Activated CD4-positive, alpha-beta memory T cell treated with anti-CD3 and anti-CD28 coated beads, Interleukin-2, amount 10 ng/mL, durations not matched to agents 7 days and 5 days (primary cell): ENCODE measurements at regions not wholly inside any gene's neighbourhood (a gene's known extent, or its start where the extent isn't known, plus 50 kb on each side); places are given as distances from the start of the nearest gene placed in this dataset.

Source experiments
- CTCF ChIA-PET: fragments of 350-600 bp; sonication (Branson Sonifier 250); formaldehyde crosslinking; loops from one replicate; lab custom pipeline; 2021; ENCODE audit warnings: antibody characterized with exemption, inconsistent platforms; lab: Charles Lee
- POLR2A ChIA-PET: fragments of 350-600 bp; sonication (Branson Sonifier 250); formaldehyde crosslinking; loops from one replicate; lab custom pipeline; 2021; ENCODE audit warnings: antibody characterized with exemption; lab: Charles Lee
- DNase-seq: peaks from one replicate; pipeline ENCODE4 v3.0.0-alpha.2; 2020
- H3K27ac Mint-ChIP-seq: one replicate; pipeline ENCODE4 v1.8.0; 2021; ENCODE audit warnings: mild to moderate bottlenecking, mixed read lengths
- H3K27me3 Mint-ChIP-seq: one replicate; pipeline ENCODE4 v1.8.0; 2021; ENCODE audit warnings: mixed read lengths
- H3K36me3 Mint-ChIP-seq: one replicate; pipeline ENCODE4 v1.8.0; 2021; ENCODE audit warnings: low read depth, mixed read lengths
- H3K4me1 Mint-ChIP-seq: one replicate; pipeline ENCODE4 v1.8.0; 2021; ENCODE audit warnings: mixed read lengths
- H3K4me3 Mint-ChIP-seq: one replicate; pipeline ENCODE4 v1.8.0; 2021; ENCODE audit warnings: mild to moderate bottlenecking, mixed read lengths
- H3K9me3 Mint-ChIP-seq: one replicate; pipeline ENCODE4 v1.8.0; 2021; ENCODE audit warnings: mixed read lengths

DNA sequence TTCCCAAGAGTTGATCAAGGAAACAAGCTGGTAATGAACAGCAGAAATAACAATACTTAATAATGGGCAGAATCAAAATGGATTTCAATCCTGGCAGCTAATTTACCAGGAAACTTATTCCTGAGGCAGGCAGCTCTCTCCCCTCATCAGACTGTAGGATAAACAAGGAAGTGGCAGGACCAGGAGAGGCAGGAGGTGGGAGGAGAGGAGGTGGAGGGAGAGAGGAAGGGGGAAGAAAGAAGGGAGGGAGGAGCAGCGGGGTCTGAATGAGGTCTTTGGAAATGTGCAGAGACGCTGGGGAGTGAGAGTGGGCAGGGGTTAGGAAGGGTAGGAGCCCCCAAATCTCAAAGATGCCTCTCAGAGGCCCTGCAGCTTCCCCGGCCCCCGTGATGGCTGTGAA lies 231.5 kb downstream of the BCOR start:
- H3K27me3 Mint-ChIP-seq: no peaks in the 10 kb centered on the region
- H3K4me3 Mint-ChIP-seq: no peak overlapping the region
- no peak for DNase-seq
- no peaks in the 10 kb centered on the region for H3K9me3 Mint-ChIP-seq
- ChIA-PET CTCF (no interaction called here), POLR2A (interaction anchor here (1.4 to 2.0 kb wide), 2 partner anchors 10 to 12 kb away, joined by 5 to 6 read pairs; no protein-coding TSS in a partner anchor)
- H3K27ac Mint-ChIP-seq: no peak overlapping the region
- no peaks in the 10 kb centered on the region for H3K36me3 Mint-ChIP-seq
- peaks cover 40% of the 10 kb centered on the region for H3K4me1 Mint-ChIP-seq

DNA sequence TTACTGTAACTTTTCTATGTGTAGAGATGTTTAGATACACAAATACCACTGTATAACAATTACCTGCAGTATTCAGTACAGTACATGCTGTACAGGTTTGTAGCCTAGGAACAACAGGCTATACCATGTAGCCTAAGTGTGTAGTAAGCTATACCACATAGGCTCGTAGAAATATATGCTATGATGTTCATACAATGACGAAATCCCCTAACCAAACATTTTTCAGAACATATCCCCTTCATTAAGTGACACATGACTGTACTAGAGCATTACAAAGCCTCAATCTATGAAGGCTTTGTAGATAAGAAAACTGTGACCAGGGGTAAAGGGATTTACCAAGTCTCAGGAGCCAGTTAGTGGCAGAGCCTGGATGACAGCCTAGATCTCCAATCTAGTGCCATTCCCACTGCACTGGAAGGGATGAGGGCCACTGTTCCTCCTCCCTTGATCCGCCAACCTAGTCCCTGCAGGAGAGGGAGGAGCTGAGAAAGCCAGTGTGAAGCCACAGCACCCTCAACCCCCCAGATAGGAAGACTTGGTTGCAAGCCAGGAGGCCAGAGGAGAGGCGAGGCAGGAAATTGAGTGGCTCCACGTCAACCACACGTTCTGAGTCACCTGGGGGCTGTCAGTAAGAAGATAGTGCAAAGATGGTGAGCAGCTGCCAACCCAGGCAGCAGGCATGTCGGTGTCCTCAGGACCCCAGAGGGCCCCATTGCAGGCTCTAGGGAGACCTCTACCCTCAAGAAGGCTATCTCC lies 227.7 kb downstream of the BCOR start:
- DNase-seq: peak; percentile 83
- peaks cover 56% of the 10 kb centered on the region for H3K4me1 Mint-ChIP-seq
- H3K27me3 Mint-ChIP-seq: no peaks in the 10 kb centered on the region
- POLR2A ChIA-PET: interaction anchor here (0.7 to 2.9 kb wide), 9 partner anchors 11 to 306 kb away, joined by 3 to 34 read pairs (median 4); no protein-coding TSS in a partner anchor
- CTCF ChIA-PET: interaction anchor here (0.7 kb wide), 1 partner anchor 143 kb away, joined by 4 read pairs; no protein-coding TSS in a partner anchor
- H3K36me3 Mint-ChIP-seq: peaks cover 3% of the 10 kb centered on the region
- H3K4me3 Mint-ChIP-seq: peak overlapping the region; percentile 59
- no peaks in the 10 kb centered on the region for H3K9me3 Mint-ChIP-seq
- H3K27ac Mint-ChIP-seq: peak overlapping the region; percentile 85

DNA sequence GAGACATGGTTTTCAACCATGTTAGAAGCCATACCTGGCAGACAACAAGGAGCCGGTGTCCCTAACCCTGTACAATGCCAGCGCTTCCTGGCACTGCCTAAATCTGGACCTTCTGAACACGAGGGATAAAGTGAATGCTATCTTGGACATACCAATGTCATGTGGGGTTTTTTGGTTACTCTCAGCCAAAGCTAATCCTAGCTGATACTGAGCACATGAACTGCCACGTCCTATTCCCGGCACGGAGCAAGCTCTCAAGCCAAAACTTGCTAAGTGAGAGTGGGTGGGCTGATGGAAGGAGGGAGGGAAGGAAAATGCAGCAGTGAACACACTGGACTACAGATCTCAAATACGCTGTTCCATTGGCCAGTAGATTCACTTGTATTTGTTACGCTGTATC lies 226.1 kb downstream of the BCOR start:
- H3K4me1 Mint-ChIP-seq: peaks cover 60% of the 10 kb centered on the region
- H3K27ac Mint-ChIP-seq: peak overlapping the region; percentile 35
- H3K36me3 Mint-ChIP-seq: peaks cover 3% of the 10 kb centered on the region
- no peaks in the 10 kb centered on the region for H3K9me3 Mint-ChIP-seq
- H3K4me3 Mint-ChIP-seq: no peak overlapping the region
- no peaks in the 10 kb centered on the region for H3K27me3 Mint-ChIP-seq
- CTCF ChIA-PET: no interaction called here
- POLR2A ChIA-PET: interaction anchor here (0.9 to 2.9 kb wide), 3 partner anchors 12 to 17 kb away, joined by 4 to 34 read pairs (median 19); no protein-coding TSS in a partner anchor
- DNase-seq: no peak

GRCh38 chrX:39873117-39873516 lies 224.6 kb downstream of the BCOR start:
- peaks cover 59% of the 10 kb centered on the region for H3K4me1 Mint-ChIP-seq
- H3K4me3 Mint-ChIP-seq: no peak overlapping the region
- no peak overlapping the region for H3K27ac Mint-ChIP-seq
- ChIA-PET POLR2A (interaction anchor here (1.2 to 2.4 kb wide), 3 partner anchors 13 to 225 kb away, joined by 3 to 22 read pairs (median 17); partner anchors contain the start of gene BCOR), CTCF (no interaction called here)
- H3K9me3 Mint-ChIP-seq: no peaks in the 10 kb centered on the region
- no peaks in the 10 kb centered on the region for H3K27me3 Mint-ChIP-seq
- DNase-seq: no peak
- peaks cover 3% of the 10 kb centered on the region for H3K36me3 Mint-ChIP-seq

DNA sequence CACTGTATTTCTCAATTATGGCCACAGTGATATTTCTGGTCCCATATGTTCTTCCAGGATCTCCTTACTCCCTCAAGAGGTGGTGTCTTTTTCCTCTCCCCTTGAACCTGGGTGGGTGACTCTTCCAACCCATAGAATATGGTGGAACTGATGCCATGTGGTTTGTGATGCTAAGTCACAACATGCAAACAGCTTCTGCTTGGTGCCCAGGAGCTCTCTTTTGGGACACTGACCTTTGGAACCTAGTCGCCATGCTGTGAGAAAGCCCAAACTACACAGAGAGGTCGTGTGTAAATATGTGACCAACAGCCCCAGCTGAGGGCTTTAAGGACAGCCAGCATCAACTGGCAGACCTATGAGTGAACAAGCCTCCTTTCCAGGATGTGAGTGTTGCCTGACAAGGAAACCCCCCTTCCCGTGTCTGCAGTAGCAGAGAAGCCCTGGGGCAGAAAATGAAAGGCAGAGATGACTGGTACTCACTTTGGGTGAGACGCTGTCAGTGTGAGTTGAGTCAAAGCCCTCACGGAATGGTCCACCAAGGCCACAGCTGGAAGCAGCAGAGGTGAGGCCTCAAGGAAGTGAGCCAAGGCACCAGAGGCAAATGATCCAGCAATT lies 223.4 kb downstream of the BCOR start:
- Mint-ChIP-seq H3K36me3 (peaks cover 3% of the 10 kb centered on the region), H3K27me3 (no peaks in the 10 kb centered on the region), H3K27ac (peak overlapping the region; percentile 72), H3K4me1 (peaks cover 50% of the 10 kb centered on the region), H3K4me3 (no peak overlapping the region), H3K9me3 (no peaks in the 10 kb centered on the region)
- DNase-seq: peak; percentile 75
- ChIA-PET CTCF (interaction anchor here (1.3 kb wide), 1 partner anchor 17 kb away, joined by 4 read pairs; no protein-coding TSS in a partner anchor), POLR2A (interaction anchor here (1.0 to 2.4 kb wide), 8 partner anchors 9 to 231 kb away, joined by 3 to 22 read pairs (median 3); partner anchors contain the start of gene BCOR)

GRCh38 chrX:39875834-39876628 lies 221.7 kb downstream of the BCOR start:
- no peaks in the 10 kb centered on the region for H3K9me3 Mint-ChIP-seq

DNA sequence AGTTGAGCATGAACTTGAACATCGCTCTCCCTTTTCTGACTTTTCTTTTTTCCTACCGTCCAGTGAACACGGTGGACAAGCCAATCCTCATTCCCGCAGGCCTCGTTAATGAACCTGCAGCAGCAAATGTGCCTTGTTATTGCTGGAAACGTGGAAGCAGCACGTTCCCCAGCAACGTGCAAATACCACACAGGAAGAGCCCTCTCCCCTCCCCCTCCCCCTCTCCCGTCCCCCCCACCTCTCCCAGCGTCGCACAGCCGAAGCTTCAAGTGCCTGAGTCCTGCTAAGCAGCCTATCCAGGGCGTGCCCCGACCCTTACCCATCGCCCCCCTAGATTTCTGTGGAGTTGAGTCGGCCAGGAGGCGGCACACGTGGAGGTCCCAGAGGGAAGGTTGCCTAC lies 219.9 kb downstream of the BCOR start:
- peaks cover 3% of the 10 kb centered on the region for H3K27me3 Mint-ChIP-seq
- ChIA-PET CTCF (no interaction called here), POLR2A (no interaction called here)
- H3K36me3 Mint-ChIP-seq: peaks cover 4% of the 10 kb centered on the region
- no peak for DNase-seq
- no peak overlapping the region for H3K27ac Mint-ChIP-seq
- no peak overlapping the region for H3K4me3 Mint-ChIP-seq
- peaks cover 24% of the 10 kb centered on the region for H3K4me1 Mint-ChIP-seq
- peaks cover 8% of the 10 kb centered on the region for H3K9me3 Mint-ChIP-seq

More at GRCh38 chrX:39875834-39876628, 221.7 kb downstream of the BCOR start:
- no peak for DNase-seq
- H3K4me3 Mint-ChIP-seq: no peak overlapping the region
- peaks cover 33% of the 10 kb centered on the region for H3K4me1 Mint-ChIP-seq
- H3K27ac Mint-ChIP-seq: no peak overlapping the region
- peaks cover 3% of the 10 kb centered on the region for H3K27me3 Mint-ChIP-seq
- peaks cover 3% of the 10 kb centered on the region for H3K36me3 Mint-ChIP-seq
- ChIA-PET CTCF (no interaction called here), POLR2A (no interaction called here)

GRCh38 chrX:39883666-39884065 lies 214.1 kb downstream of the BCOR start:
- Mint-ChIP-seq H3K4me1 (peaks cover 16% of the 10 kb centered on the region), H3K27me3 (peaks cover 5% of the 10 kb centered on the region), H3K36me3 (peaks cover 8% of the 10 kb centered on the region), H3K4me3 (no peak overlapping the region), H3K27ac (peak overlapping the region; percentile 55), H3K9me3 (peaks cover 16% of the 10 kb centered on the region)
- ChIA-PET POLR2A (interaction anchor here (1.1 to 1.5 kb wide), 5 partner anchors 10 to 67 kb away, joined by 3 to 7 read pairs (median 5); no protein-coding TSS in a partner anchor), CTCF (interaction anchor here (0.6 kb wide), 1 partner anchor 687 kb away, joined by 5 read pairs; no protein-coding TSS in a partner anchor)
- DNase-seq: peak; percentile 50

DNA sequence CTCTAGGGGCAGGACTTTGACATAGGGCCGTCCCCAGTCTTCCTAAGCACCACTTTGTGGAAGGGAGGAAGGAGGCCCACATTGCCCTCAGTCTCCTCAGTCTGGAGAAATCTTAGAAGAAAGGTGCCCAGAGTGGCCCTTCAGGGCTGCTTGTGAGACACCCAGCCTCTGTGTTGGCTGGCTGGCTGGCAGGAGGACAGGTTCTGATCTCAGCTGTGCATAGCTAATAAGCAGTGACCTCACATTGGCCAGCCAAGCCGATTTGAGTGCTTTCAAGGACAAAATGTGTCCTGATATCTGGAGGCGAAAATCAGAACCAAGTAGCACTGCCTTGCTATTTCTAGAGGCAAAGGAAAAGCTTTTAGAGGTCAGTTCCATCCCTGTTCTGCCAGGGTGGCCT lies 211.5 kb downstream of the BCOR start:
- ChIA-PET CTCF (no interaction called here), POLR2A (interaction anchor here (0.7 kb wide), 1 partner anchor 12 kb away, joined by 3 read pairs; no protein-coding TSS in a partner anchor)
- no peak for DNase-seq

DNA sequence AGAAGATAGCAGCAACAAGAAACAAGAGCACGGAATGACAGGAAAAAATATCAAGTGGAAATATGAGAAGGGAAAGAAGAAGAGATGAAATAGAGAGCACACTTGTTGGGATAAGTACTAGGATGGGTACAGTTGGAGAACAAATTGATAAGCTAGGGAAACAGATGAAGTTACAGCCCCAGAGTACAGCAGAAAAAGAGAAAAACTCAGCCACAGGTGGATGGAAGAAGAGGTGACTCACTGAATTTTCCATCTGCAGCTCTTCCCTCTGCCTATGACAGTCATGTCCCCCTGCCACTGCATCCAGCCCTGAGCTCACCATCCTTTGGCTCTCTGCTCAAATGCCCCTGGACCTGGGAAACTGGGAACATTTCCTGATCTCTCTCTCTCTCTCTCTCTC lies 209.0 kb downstream of the BCOR start:
- Mint-ChIP-seq H3K27ac (no peak overlapping the region), H3K9me3 (peaks cover 3% of the 10 kb centered on the region), H3K4me1 (peaks cover 21% of the 10 kb centered on the region), H3K36me3 (peaks cover 3% of the 10 kb centered on the region), H3K4me3 (no peak overlapping the region), H3K27me3 (peaks cover 2% of the 10 kb centered on the region)
- DNase-seq: no peak
- ChIA-PET CTCF (no interaction called here), POLR2A (no interaction called here)

More for the DNA sequence above, 211.5 kb downstream of the BCOR start:
- Mint-ChIP-seq H3K27ac (no peak overlapping the region), H3K4me3 (no peak overlapping the region), H3K4me1 (peaks cover 17% of the 10 kb centered on the region), H3K36me3 (peaks cover 8% of the 10 kb centered on the region), H3K9me3 (peaks cover 16% of the 10 kb centered on the region), H3K27me3 (peaks cover 2% of the 10 kb centered on the region)

DNA sequence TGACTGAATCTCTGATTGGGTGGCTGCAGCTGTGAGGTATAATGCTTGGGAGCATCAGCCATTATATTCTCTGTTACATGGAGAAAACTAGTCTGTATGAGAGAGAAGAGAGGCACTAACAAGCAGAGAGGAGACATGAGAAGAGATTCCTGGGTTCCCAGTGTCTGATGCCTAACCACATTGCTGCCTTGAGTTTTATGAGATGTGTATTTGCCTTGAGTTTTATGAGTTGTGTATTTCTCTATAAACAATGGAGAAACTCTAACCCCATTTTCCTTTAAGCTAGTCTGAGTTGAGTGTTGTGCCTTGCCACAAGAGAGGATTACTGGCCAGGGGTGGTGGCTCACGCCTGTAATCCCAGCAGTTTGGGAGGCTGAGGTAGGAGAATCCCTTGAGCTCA lies 208.1 kb downstream of the BCOR start:
- no peaks in the 10 kb centered on the region for H3K36me3 Mint-ChIP-seq
- H3K4me1 Mint-ChIP-seq: peaks cover 14% of the 10 kb centered on the region
- no peaks in the 10 kb centered on the region for H3K9me3 Mint-ChIP-seq
- DNase-seq: no peak
- no peak overlapping the region for H3K27ac Mint-ChIP-seq
- CTCF ChIA-PET: no interaction called here
- peaks cover 2% of the 10 kb centered on the region for H3K27me3 Mint-ChIP-seq
- no peak overlapping the region for H3K4me3 Mint-ChIP-seq
- POLR2A ChIA-PET: no interaction called here

GRCh38 chrX:39890807-39891206 lies 207.0 kb downstream of the BCOR start:
- POLR2A ChIA-PET: interaction anchor here (1.0 kb wide), 1 partner anchor 30 kb away, joined by 3 read pairs; no protein-coding TSS in a partner anchor
- DNase-seq: no peak
- Mint-ChIP-seq H3K36me3 (no peaks in the 10 kb centered on the region), H3K4me1 (peaks cover 14% of the 10 kb centered on the region), H3K9me3 (no peaks in the 10 kb centered on the region), H3K27ac (no peak overlapping the region), H3K27me3 (peaks cover 2% of the 10 kb centered on the region), H3K4me3 (no peak overlapping the region)
- CTCF ChIA-PET: no interaction called here
